ENCODE measurements at regions not wholly inside any gene's neighbourhood (a gene's known extent, or its start where the extent isn't known, plus 50 kb on each side); places are given as distances from the start of the nearest gene placed in this dataset.
"Not testable (repeated sequence)": the region's sequence is repeated elsewhere in the genome, so short reads cannot be mapped to it uniquely, and the experiment has no call there.

GRCh38 chr6:164346631-164347030 is 932.1 kb downstream of the QKI start:
- peaks cover 0 to 23% (median 0%) of the 10 kb centered on the region in 4 donors for H3K4me1 ChIP-seq

GRCh38 chr6:164345806-164346496 is 931.4 kb downstream of the QKI start:
- H3K4me1 ChIP-seq = peaks cover 0 to 23% (median 0%) of the 10 kb centered on the region in 4 donors
- no peak overlapping the region for H3K4me3 ChIP-seq
- peak overlapping the region in 2 of 4 donors; percentile 58 to 64 for H3K27ac ChIP-seq
- no peaks in the 10 kb centered on the region for H3K27me3 ChIP-seq
- H3K9me3 ChIP-seq = no peaks in the 10 kb centered on the region
- no peaks in the 10 kb centered on the region for H3K36me3 ChIP-seq
- TF ChIP-seq CTCF (IDR thresholded peaks at IDR 0.05) (no peak), POLR2A (IDR thresholded peaks at IDR 0.05) (no peak), EP300 (IDR thresholded peaks at IDR 0.05) (no peak)
- WGBS, 2 donors = 78 to 86% methylated on average over 8 of the region's 8 CpGs
- DNase-seq (ENCODE audit: low spot score in 2 of 2) = no peak

More at GRCh38 chr6:164346631-164347030, 932.1 kb downstream of the QKI start:
- no peak overlapping the region for H3K27ac ChIP-seq
- H3K36me3 ChIP-seq = no peaks in the 10 kb centered on the region
- no peaks in the 10 kb centered on the region for H3K9me3 ChIP-seq
- TF ChIP-seq EP300 (IDR thresholded peaks at IDR 0.05) (no peak), CTCF (IDR thresholded peaks at IDR 0.05) (no peak), POLR2A (IDR thresholded peaks at IDR 0.05) (no peak)
- no peak overlapping the region for H3K4me3 ChIP-seq
- no peak for DNase-seq (ENCODE audit: low spot score in 2 of 2)
- H3K27me3 ChIP-seq = no peaks in the 10 kb centered on the region

GRCh38 chr6:164345327-164345726 is 930.8 kb downstream of the QKI start:
- peak overlapping the region in 2 of 4 donors; percentile 58 to 64 for H3K27ac ChIP-seq

GRCh38 chr6:164344801-164345291 is 930.3 kb downstream of the QKI start:
- Histone ChIP-seq H3K27ac (peak overlapping the region in 2 of 4 donors; percentile 58 to 64), H3K4me3 (no peak overlapping the region), H3K9me3 (no peaks in the 10 kb centered on the region), H3K36me3 (no peaks in the 10 kb centered on the region), H3K27me3 (no peaks in the 10 kb centered on the region), H3K4me1 (peaks cover 0 to 23% (median 0%) of the 10 kb centered on the region in 4 donors)
- DNase-seq (ENCODE audit: low spot score in 2 of 2) = peak in 1 of 2 donors; percentile 27
- WGBS, 2 donors = 52 to 58% methylated on average over 7 of the region's 7 CpGs
- TF ChIP-seq EP300 (IDR thresholded peaks at IDR 0.05) (peak in 1 of 2 donors; percentile 14), CTCF (IDR thresholded peaks at IDR 0.05) (no peak)

More at GRCh38 chr6:164345327-164345726, 930.8 kb downstream of the QKI start:
- Histone ChIP-seq H3K27me3 (no peaks in the 10 kb centered on the region), H3K4me3 (no peak overlapping the region), H3K36me3 (no peaks in the 10 kb centered on the region), H3K9me3 (no peaks in the 10 kb centered on the region), H3K4me1 (peaks cover 0 to 23% (median 0%) of the 10 kb centered on the region in 4 donors)
- DNase-seq (ENCODE audit: low spot score in 2 of 2) = no peak
- WGBS, 2 donors = 56 to 64% methylated on average over 3 of the region's 3 CpGs
- TF ChIP-seq POLR2A (IDR thresholded peaks at IDR 0.05) (no peak), EP300 (IDR thresholded peaks at IDR 0.05) (no peak), CTCF (IDR thresholded peaks at IDR 0.05) (no peak)

- H3K9me3 ChIP-seq; H3K27me3 ChIP-seq; DNase-seq (ENCODE audit: low spot score in 2 of 2); H3K4me3 ChIP-seq; H3K4me1 ChIP-seq; H3K27ac ChIP-seq; H3K36me3 ChIP-seq: not testable (repeated sequence)
- WGBS, 2 donors = 92 to 98% methylated on average over 4 of the region's 4 CpGs
These were observed 924.9 kb downstream of the QKI start for GRCh38 chr6:164339442-164339841.

Measured in tibial nerve (tissue), 4 donors.